B cell (primary cell): ENCODE measurements at regions not wholly inside any gene's neighbourhood (a gene's known extent, or its start where the extent isn't known, plus 50 kb on each side); places are given as distances from the start of the nearest gene placed in this dataset.

Experiments
- ATAC-seq: fragments of 200-7000 bp; cut with Tn5 transposase; one replicate; pipeline ENCODE4 v1.10.0; 2021; ENCODE audit warnings: low read depth, mild to moderate bottlenecking, moderate number of reproducible peaks, moderate library complexity
- CTCF ChIA-PET: fragments of 350-600 bp; sonication (Branson Sonifier 250); formaldehyde crosslinking; loops from one replicate; lab custom pipeline; 2021; ENCODE audit warnings: antibody characterized with exemption, inconsistent platforms; lab: Charles Lee
- POLR2A ChIA-PET: fragments of 350-600 bp; sonication (Branson Sonifier 250); formaldehyde crosslinking; loops from one replicate; lab custom pipeline; 2021; ENCODE audit warnings: antibody characterized with exemption; lab: Charles Lee
- DNase-seq: peaks from one replicate; pipeline ENCODE4 v3.0.0; 2013
- H2AFZ ChIP-seq: 2 replicates; pipeline ENCODE4 v1.6.1; 2012; ENCODE audit warnings: mild to moderate bottlenecking, low read depth, low read length; ENCODE audit not compliant: insufficient read depth, poor library complexity, severe bottlenecking
- H3K27ac ChIP-seq, 2 donors: 1 replicate in 1 of 2; 2 replicates in 1 of 2; pipeline ENCODE4 v1.5.1; 2012 to 2013; ENCODE audit warnings: low read length in 2 of 2, mild to moderate bottlenecking in 2 of 2, moderate library complexity in 1 of 2
- H3K27me3 ChIP-seq, 4 experiments: fragments of 200-600 bp in 1 of 4; sonication (generic) in 1 of 4; replicated peaks in 1 of 4; 1 replicate in 2 of 4; 2 replicates in 2 of 4; pipeline versions ENCODE4 v1.6.1 to v1.7.0; 2013 to 2016; ENCODE audit warnings: low read length in 3 of 4, mild to moderate bottlenecking in 2 of 4, mixed read lengths in 1 of 4, moderate library complexity in 1 of 4; ENCODE audit not compliant: insufficient read depth in 4 of 4, control insufficient read depth in 3 of 4; ENCODE audit errors: control extremely low read depth in 1 of 4
- H3K36me3 ChIP-seq, 2 experiments: replicated peaks in 1 of 2; 1 replicate in 1 of 2; 2 replicates in 1 of 2; pipeline versions ENCODE4 v1.6.1 to v1.7.1; 2013; ENCODE audit warnings: low read length in 1 of 2; ENCODE audit not compliant: insufficient read depth in 2 of 2, control insufficient read depth in 1 of 2; ENCODE audit errors: control extremely low read depth in 1 of 2, extremely low read depth in 1 of 2
- H3K4me1 ChIP-seq, 2 donors: fragments of 200-600 bp in 1 of 2; sonication (generic) in 1 of 2; 1 replicate in 1 of 2; 2 replicates in 1 of 2; pipeline versions ENCODE4 v1.5.1 to v1.6.1; 2013 to 2017; ENCODE audit warnings: low read length in 2 of 2; ENCODE audit not compliant: control insufficient read depth in 2 of 2, insufficient read depth in 2 of 2
- H3K4me2 ChIP-seq: replicated peaks from 2 replicates; pipeline ENCODE3; 2012; ENCODE audit warnings: mild to moderate bottlenecking, low read depth, low read length; ENCODE audit not compliant: poor library complexity, severe bottlenecking
- H3K4me3 ChIP-seq, 5 experiments: fragments of 200-600 bp in 1 of 5; sonication (generic) in 1 of 5; 1 replicate in 3 of 5; 2 replicates in 2 of 5; pipeline versions ENCODE4 v1.5.1 to v1.7.0; 2011 to 2016; ENCODE audit warnings: low read length in 4 of 5, mild to moderate bottlenecking in 4 of 5, low read depth in 2 of 5, control low read depth in 1 of 5, moderate library complexity in 1 of 5; ENCODE audit not compliant: insufficient read depth in 1 of 5; ENCODE audit errors: control extremely low read depth in 1 of 5, extremely low read depth in 1 of 5
- H3K79me2 ChIP-seq: fragments of 200-600 bp; sonication (generic); one replicate; pipeline ENCODE4 v1.6.0; 2016; ENCODE audit warnings: low read length; ENCODE audit not compliant: control insufficient read depth, insufficient read depth
- H3K9ac ChIP-seq: fragments of 200-600 bp; sonication (generic); 2 replicates; pipeline ENCODE4 v1.6.1; 2017; ENCODE audit warnings: mild to moderate bottlenecking, low read length, moderate library complexity
- H3K9me3 ChIP-seq, 3 donors: one replicate each; pipeline versions ENCODE4 v1.6.1 to v1.7.1; 2013; ENCODE audit warnings: low read length in 2 of 3; ENCODE audit not compliant: control insufficient read depth in 2 of 3, insufficient read depth in 1 of 3; ENCODE audit errors: control extremely low read depth in 1 of 3
- H4K20me1 ChIP-seq: 2 replicates; pipeline ENCODE4 v1.6.0; 2012; ENCODE audit warnings: mild to moderate bottlenecking, low read length; ENCODE audit not compliant: insufficient read depth, control insufficient read depth, poor library complexity, severe bottlenecking
- H3K27ac Mint-ChIP-seq: one replicate; pipeline ENCODE4 v1.8.0; 2021; ENCODE audit warnings: mixed read lengths
- H3K27me3 Mint-ChIP-seq: one replicate; pipeline ENCODE4 v1.8.0; 2021; ENCODE audit warnings: mixed read lengths
- H3K4me1 Mint-ChIP-seq: one replicate; pipeline ENCODE4 v1.8.0; 2021; ENCODE audit warnings: mixed read lengths
- H3K4me3 Mint-ChIP-seq: one replicate; pipeline ENCODE4 v1.8.0; 2021; ENCODE audit warnings: mixed read lengths
- H3K9me3 Mint-ChIP-seq: one replicate; pipeline ENCODE4 v1.8.0; 2022; ENCODE audit warnings: mixed read lengths; ENCODE audit not compliant: insufficient read depth
- EZH2 ChIP-seq: IDR thresholded peaks from 2 replicates; pipeline ENCODE4 v1.6.1; 2012; ENCODE audit warnings: borderline replicate concordance, low read depth, mild to moderate bottlenecking, moderate library complexity, low read length; ENCODE audit not compliant: insufficient read depth, poor library complexity, severe bottlenecking
- WGBS: methylation state at CpG from one replicate; pipeline ENCODE4 v1.1.5; 2013; ENCODE audit warnings: missing lambda C conversion rate; ENCODE audit not compliant: insufficient coverage; 5-methylcytosine and 5-hydroxymethylcytosine counted together
- intact Hi-C: fragments of 100-400 bp; cut with micrococcal nuclease; formaldehyde crosslinking; loops from one replicate; pipeline ENCODE4 v1.10.0; 2022
- TF ChIP-seq, protein P1 (sequence below): fragments of 200-600 bp; IDR thresholded peaks from one replicate; pipeline ENCODE4 v1.8.0; 2022; ENCODE audit warnings: antibody characterized with exemption, mild to moderate bottlenecking

DNA sequence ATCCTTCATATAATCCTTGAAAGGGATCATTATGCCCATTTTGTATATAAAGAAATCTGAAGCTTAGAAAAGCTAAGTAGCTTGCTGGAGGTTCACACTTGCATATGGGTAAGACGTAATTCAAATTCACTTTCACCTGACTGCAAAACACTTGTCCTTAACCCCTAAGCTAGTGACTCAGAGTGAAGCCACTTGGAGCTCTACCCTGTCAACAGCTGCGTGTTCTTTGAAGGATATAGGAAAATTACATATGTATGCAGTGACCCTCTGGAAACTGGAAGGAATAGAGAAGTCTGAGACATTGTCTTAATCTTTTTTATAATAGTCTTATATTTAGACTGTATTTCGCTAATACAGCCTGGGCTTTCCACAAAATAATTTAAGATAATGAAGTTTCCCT, 80.0 kb upstream of the STK32A start:
- intact Hi-C loops, result no loop called here
- no peak overlapping the region for H3K27ac ChIP-seq
- no peak overlapping the region for H3K9ac ChIP-seq
- H4K20me1 ChIP-seq, result no peaks in the 10 kb centered on the region
- no peaks in the 10 kb centered on the region for H3K27me3 ChIP-seq
- ChIA-PET POLR2A (no interaction called here), CTCF (no interaction called here)
- H3K4me2 ChIP-seq, result no peak overlapping the region
- H3K4me3 ChIP-seq, result no peak overlapping the region
- no peaks in the 10 kb centered on the region for H3K4me1 ChIP-seq
- H3K36me3 ChIP-seq, result no peaks in the 10 kb centered on the region
- no peaks in the 10 kb centered on the region for H3K9me3 ChIP-seq
- no peaks in the 10 kb centered on the region for H3K4me1 Mint-ChIP-seq
- WGBS, result no CpG with 5 or more reads among the region's 3 CpGs
- H3K27me3 Mint-ChIP-seq, result no peaks in the 10 kb centered on the region
- ATAC-seq (no peak), DNase-seq (no peak)
- no peak overlapping the region for H2AFZ ChIP-seq
- no peak overlapping the region for H3K27ac Mint-ChIP-seq
- no peak overlapping the region for H3K4me3 Mint-ChIP-seq
- no peak for TF ChIP-seq EZH2
- TF ChIP-seq, protein P1, sequence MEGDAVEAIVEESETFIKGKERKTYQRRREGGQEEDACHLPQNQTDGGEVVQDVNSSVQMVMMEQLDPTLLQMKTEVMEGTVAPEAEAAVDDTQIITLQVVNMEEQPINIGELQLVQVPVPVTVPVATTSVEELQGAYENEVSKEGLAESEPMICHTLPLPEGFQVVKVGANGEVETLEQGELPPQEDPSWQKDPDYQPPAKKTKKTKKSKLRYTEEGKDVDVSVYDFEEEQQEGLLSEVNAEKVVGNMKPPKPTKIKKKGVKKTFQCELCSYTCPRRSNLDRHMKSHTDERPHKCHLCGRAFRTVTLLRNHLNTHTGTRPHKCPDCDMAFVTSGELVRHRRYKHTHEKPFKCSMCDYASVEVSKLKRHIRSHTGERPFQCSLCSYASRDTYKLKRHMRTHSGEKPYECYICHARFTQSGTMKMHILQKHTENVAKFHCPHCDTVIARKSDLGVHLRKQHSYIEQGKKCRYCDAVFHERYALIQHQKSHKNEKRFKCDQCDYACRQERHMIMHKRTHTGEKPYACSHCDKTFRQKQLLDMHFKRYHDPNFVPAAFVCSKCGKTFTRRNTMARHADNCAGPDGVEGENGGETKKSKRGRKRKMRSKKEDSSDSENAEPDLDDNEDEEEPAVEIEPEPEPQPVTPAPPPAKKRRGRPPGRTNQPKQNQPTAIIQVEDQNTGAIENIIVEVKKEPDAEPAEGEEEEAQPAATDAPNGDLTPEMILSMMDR, result no peak
- no peaks in the 10 kb centered on the region for H3K9me3 Mint-ChIP-seq
- H3K79me2 ChIP-seq, result no peaks in the 10 kb centered on the region

DNA sequence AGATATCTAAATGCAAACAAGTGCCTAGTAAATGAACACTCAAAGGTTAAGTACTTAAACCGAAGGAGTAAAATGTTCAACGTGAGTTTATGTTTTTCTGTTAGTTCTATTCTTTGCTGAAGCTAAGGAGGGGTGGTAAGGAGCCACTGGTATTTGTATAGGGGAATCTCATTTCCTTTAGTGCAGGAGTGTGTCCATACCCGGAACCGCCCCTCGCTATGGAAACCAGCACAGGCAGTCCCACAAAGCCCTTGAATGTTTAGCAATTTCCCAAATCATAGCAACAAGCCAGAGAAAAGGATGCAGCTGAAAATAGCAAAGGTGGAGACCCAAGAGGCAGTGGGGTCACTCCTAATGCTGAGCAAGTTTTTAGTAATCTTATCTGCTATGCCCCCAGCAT, 78.8 kb upstream of the STK32A start:
- H3K79me2 ChIP-seq, result no peaks in the 10 kb centered on the region
- TF ChIP-seq, protein P1, result no peak
- TF ChIP-seq EZH2, result no peak
- no peak overlapping the region for H3K27ac Mint-ChIP-seq
- intact Hi-C loops, result no loop called here
- H4K20me1 ChIP-seq, result no peaks in the 10 kb centered on the region
- no peaks in the 10 kb centered on the region for H3K27me3 Mint-ChIP-seq
- H3K4me1 ChIP-seq, result no peaks in the 10 kb centered on the region
- H3K4me1 Mint-ChIP-seq, result no peaks in the 10 kb centered on the region
- no peak overlapping the region for H3K27ac ChIP-seq
- DNase-seq, result no peak
- no peak overlapping the region for H3K4me2 ChIP-seq
- no peak for ATAC-seq
- H3K9me3 Mint-ChIP-seq, result no peaks in the 10 kb centered on the region
- 89% methylated on average over 5 of the region's 5 CpGs for WGBS
- H3K4me3 Mint-ChIP-seq, result no peak overlapping the region
- H3K9me3 ChIP-seq, result no peaks in the 10 kb centered on the region
- no peak overlapping the region for H3K4me3 ChIP-seq
- CTCF ChIA-PET, result no interaction called here
- POLR2A ChIA-PET, result no interaction called here
- H2AFZ ChIP-seq, result no peak overlapping the region
- no peaks in the 10 kb centered on the region for H3K27me3 ChIP-seq
- no peak overlapping the region for H3K9ac ChIP-seq
- no peaks in the 10 kb centered on the region for H3K36me3 ChIP-seq
